Heart left ventricle (tissue), 16 donors: ENCODE measurements at regions not wholly inside any gene's neighbourhood (a gene's known extent, or its start where the extent isn't known, plus 50 kb on each side); places are given as distances from the start of the nearest gene placed in this dataset.

ENCODE experiments used
- ATAC-seq, 4 donors: fragments of 200-7000 bp; cut with Tn5 transposase; one replicate each; pipeline ENCODE4 v1.9.1; 2020 to 2022; ENCODE audit warnings: moderate library complexity in 4 of 4, mild to moderate bottlenecking in 3 of 4, moderate number of reproducible peaks in 1 of 4
- DNase-seq, 5 donors: peaks; one replicate each; pipeline ENCODE4 v3.0.0-alpha.2; 2020
- H3K27ac ChIP-seq, 12 donors: fragments of 200-600 bp; sonication (generic) in 4 of 12; one replicate each; pipeline versions ENCODE4 v1.5.0 to v1.8.0; 2016 to 2022; ENCODE audit warnings: mild to moderate bottlenecking in 2 of 12
- H3K27me3 ChIP-seq, 9 donors: fragments of 200-600 bp; sonication (generic) in 2 of 9; one replicate each; pipeline versions ENCODE4 v1.5.1 to v1.8.0; 2016 to 2022; ENCODE audit warnings: mild to moderate bottlenecking in 3 of 9
- H3K36me3 ChIP-seq, 9 donors: fragments of 200-600 bp; sonication (generic) in 2 of 9; one replicate each; pipeline versions ENCODE4 v1.5.0 to v1.8.0; 2018 to 2022; ENCODE audit warnings: mild to moderate bottlenecking in 2 of 9
- H3K4me1 ChIP-seq, 12 donors: fragments of 200-600 bp; sonication (generic) in 4 of 12; one replicate each; pipeline versions ENCODE4 v1.5.0 to v1.8.0; 2016 to 2022; ENCODE audit warnings: mild to moderate bottlenecking in 3 of 12
- H3K4me3 ChIP-seq, 12 donors: fragments of 200-600 bp; sonication (generic) in 4 of 12; one replicate each; pipeline versions ENCODE4 v1.5.0 to v1.8.0; 2017 to 2022; ENCODE audit warnings: mild to moderate bottlenecking in 9 of 12, moderate library complexity in 4 of 12
- H3K9me3 ChIP-seq, 12 donors: fragments of 200-600 bp; sonication (generic) in 4 of 12; one replicate each; pipeline versions ENCODE4 v1.5.0 to v1.8.0; 2016 to 2022; ENCODE audit warnings: mild to moderate bottlenecking in 1 of 12
- CTCF ChIP-seq, 12 donors: fragments of 200-600 bp; sonication (generic) in 4 of 12; IDR thresholded peaks; one replicate each; pipeline versions ENCODE4 v1.5.0 to v1.8.0; 2018 to 2022; ENCODE audit warnings: antibody characterized with exemption in 12 of 12, mild to moderate bottlenecking in 5 of 12
- POLR2A ChIP-seq, 2 donors: fragments of 450-650 bp; IDR thresholded peaks; one replicate each; pipeline ENCODE4 v1.6.1; 2017; ENCODE audit warnings: antibody characterized with exemption in 2 of 2, mild to moderate bottlenecking in 2 of 2, moderate library complexity in 2 of 2
- whole genome bisulfite sequencing, 4 donors: extraction: QIAGEN DNeasy Blood & Tissue Kit in 2 of 4; methylation state at CpG; one replicate each; pipeline versions ENCODE4 v1.1.5 to v1.1.7; 2013 to 2018; 5-methylcytosine and 5-hydroxymethylcytosine counted together
- intact Hi-C, 10 donors: fragments of 100-400 bp; cut with DNase I; formaldehyde crosslinking; loops; one replicate each; pipeline versions ENCODE4 v1.11.1 to v1.14.2; 2022
- donor health status: ischemic (EF 13 %, LVEDD 7.1; RV severe dilation, severe dysfunction).
- donor health status: healthy with polysubstance abuse.
- donor health status: DM: no; HTN: yes; CAD: no.
- donor health status: DM: no; HTN: no; CAD: no.
- donor health status: ischemic (EF 25% LVEDD 6.9; RV normal size, moderate dysfunction).
- donor health status: ischemic (EF 25% LVEDD 5.7; RV mildly dilated, moderate dysfunction).
- donor health status: healthy.
- donor health status: DM: yes; HTN: yes; CAD: no.
- donor health status: ischemic (EF 35%, LVEDD 5.7; RV mildly dilated, moderate dysfunction).
- donor health status: nonischemic (EF 11% LVEDD 7.7; RV severe dilation, severe dysfunction).
- donor health status: DM: yes; HTN: yes; CAD: no.
- donor health status: PGD.
- donor health status: ischemic (EF 29% LVEDD 5.4; RV normal size, mild dysfunction).
- donor health status: nonischemic (EF 23%, LVEDD 6.1; RV moderate dilation, normal function).

GRCh38 chr15:95998935-95999334 lies 331.6 kb upstream of the NR2F2 start:
- no peaks in the 10 kb centered on the region for H3K27me3 ChIP-seq
- no peak overlapping the region for H3K4me3 ChIP-seq
- no peaks in the 10 kb centered on the region for H3K4me1 ChIP-seq
- H3K36me3 ChIP-seq = no peaks in the 10 kb centered on the region
- DNase-seq = no peak
- no peak overlapping the region for H3K27ac ChIP-seq
- TF ChIP-seq CTCF (IDR thresholded peaks at IDR 0.05) (no peak), POLR2A (IDR thresholded peaks at IDR 0.05) (no peak)
- no peaks in the 10 kb centered on the region for H3K9me3 ChIP-seq
- no peak for ATAC-seq
- WGBS, 4 donors = 91 to 100% (median 96%) methylated on average over 4 of the region's 4 CpGs
- intact Hi-C loops = loop anchor here in 1 of 10 donors (10.0 kb wide), 1 partner anchor 64 kb away; no protein-coding TSS in a partner anchor

- TF ChIP-seq POLR2A (IDR thresholded peaks at IDR 0.05) (no peak), CTCF (IDR thresholded peaks at IDR 0.05) (no peak)
- intact Hi-C loops = loop anchor here in 1 of 10 donors (10.0 kb wide), 1 partner anchor 1752 kb away; no protein-coding TSS in a partner anchor
- H3K36me3 ChIP-seq = no peaks in the 10 kb centered on the region
- no peak overlapping the region for H3K27ac ChIP-seq
- no peak for ATAC-seq
- no peaks in the 10 kb centered on the region for H3K9me3 ChIP-seq
- H3K4me1 ChIP-seq = no peaks in the 10 kb centered on the region
- WGBS, 4 donors = 95 to 97% (median 96%) methylated on average over 5 of the region's 5 CpGs
- no peak for DNase-seq
- no peak overlapping the region for H3K4me3 ChIP-seq
- no peaks in the 10 kb centered on the region for H3K27me3 ChIP-seq
Observed at GRCh38 chr15:96002890-96003859, 327.3 kb upstream of the NR2F2 start.

- intact Hi-C loops = loop anchor here in 1 of 10 donors (10.0 kb wide), 1 partner anchor 1749 kb away; no protein-coding TSS in a partner anchor
- Histone ChIP-seq H3K36me3 (no peaks in the 10 kb centered on the region), H3K4me3 (no peak overlapping the region), H3K27me3 (no peaks in the 10 kb centered on the region), H3K27ac (no peak overlapping the region), H3K9me3 (no peaks in the 10 kb centered on the region), H3K4me1 (no peaks in the 10 kb centered on the region)
- no peak for DNase-seq
- no peak for TF ChIP-seq CTCF (IDR thresholded peaks at IDR 0.05)
- no peak for TF ChIP-seq POLR2A (IDR thresholded peaks at IDR 0.05)
- ATAC-seq = no peak
- 82 to 85% (median 84%) methylated on average over 2 of the region's 2 CpGs for WGBS, 4 donors
Observed at GRCh38 chr15:96005906-96006305, 324.6 kb upstream of the NR2F2 start.

GRCh38 chr15:96011136-96011535 lies 319.4 kb upstream of the NR2F2 start:
- H3K4me1 ChIP-seq = no peaks in the 10 kb centered on the region
- no peak overlapping the region for H3K4me3 ChIP-seq
- DNase-seq = no peak
- TF ChIP-seq CTCF (IDR thresholded peaks at IDR 0.05) (no peak), POLR2A (IDR thresholded peaks at IDR 0.05) (no peak)
- ATAC-seq = no peak
- WGBS, 4 donors = 84 to 95% (median 90%) methylated on average over 5 of the region's 5 CpGs
- H3K27me3 ChIP-seq = no peaks in the 10 kb centered on the region
- H3K36me3 ChIP-seq = no peaks in the 10 kb centered on the region
- H3K27ac ChIP-seq = no peak overlapping the region
- intact Hi-C loops = no loop called here
- no peaks in the 10 kb centered on the region for H3K9me3 ChIP-seq
